OCI-LY7 (cell line): ENCODE measurements at regions not wholly inside any gene's neighbourhood (a gene's known extent, or its start where the extent isn't known, plus 50 kb on each side); places are given as distances from the start of the nearest gene placed in this dataset.

ENCODE experiments used
- BruUV-seq: library from RNA; stranded (reverse); fragments of 400-500 nt; replicated peaks from 2 replicates; lab custom pipeline; 2021; lab: Mats Ljungman, UMichigan
- CTCF ChIA-PET: fragments of 300-600 bp; sonication (Branson Sonifier 250); formaldehyde crosslinking; loops from one replicate; lab custom pipeline; 2022; ENCODE audit warnings: antibody characterized with exemption; ENCODE audit not compliant: unreplicated experiment; lab: Charles Lee
- POLR2A ChIA-PET: fragments of 300-600 bp; sonication (Branson Sonifier 250); formaldehyde crosslinking; loops from one replicate; lab custom pipeline; 2022; ENCODE audit warnings: antibody characterized with exemption; lab: Charles Lee
- DNase-seq: peaks from one replicate; pipeline ENCODE4 v3.0.0-alpha.2; 2015; ENCODE audit warnings: low spot score
- H2AFZ ChIP-seq: fragments of 200-600 bp; sonication (generic), shearing (Covaris generic); 2 replicates; pipeline ENCODE4 v1.6.1; 2014; ENCODE audit warnings: mild to moderate bottlenecking, antibody characterized with exemption, low read length, moderate library complexity
- H3K27ac ChIP-seq: fragments of 200-600 bp; sonication (generic); 2 replicates; pipeline ENCODE4 v1.5.1; 2014; ENCODE audit warnings: mixed run types, low read depth, mild to moderate bottlenecking, moderate library complexity, low read length, inconsistent platforms; ENCODE audit not compliant: poor library complexity, severe bottlenecking
- H3K36me3 ChIP-seq: fragments of 200-600 bp; sonication (generic); 2 replicates; pipeline ENCODE4 v1.6.1; 2014; ENCODE audit warnings: mild to moderate bottlenecking, antibody characterized with exemption, low read length, moderate library complexity, mixed read lengths; ENCODE audit not compliant: insufficient read depth
- H3K4me1 ChIP-seq: fragments of 200-600 bp; sonication (generic); 2 replicates; pipeline ENCODE4 v1.5.1; 2014; ENCODE audit warnings: mild to moderate bottlenecking, low read length; ENCODE audit not compliant: insufficient read depth, poor library complexity, severe bottlenecking
- H3K4me2 ChIP-seq: fragments of 200-600 bp; sonication (generic); 2 replicates; pipeline ENCODE4 v1.6.1; 2014; ENCODE audit warnings: mild to moderate bottlenecking, low read length
- H3K4me3 ChIP-seq: fragments of 200-600 bp; sonication (generic); 2 replicates; pipeline ENCODE4 v1.5.1; 2014; ENCODE audit warnings: mild to moderate bottlenecking, low read depth, low read length; ENCODE audit not compliant: poor library complexity, severe bottlenecking
- H3K79me2 ChIP-seq: fragments of 200-600 bp; sonication (generic); 2 replicates; pipeline ENCODE4 v1.6.1; 2016; ENCODE audit warnings: low read depth, mild to moderate bottlenecking, low read length, moderate library complexity, mixed read lengths; ENCODE audit not compliant: insufficient read depth
- H3K9me2 ChIP-seq: fragments of 200-600 bp; sonication (generic); 2 replicates; pipeline ENCODE4 v1.6.1; 2016; ENCODE audit warnings: mild to moderate bottlenecking, low read length, mixed read lengths; ENCODE audit not compliant: insufficient read depth
- H3K9me3 ChIP-seq: fragments of 200-600 bp; sonication (generic); 2 replicates; pipeline ENCODE4 v1.6.1; 2014; ENCODE audit warnings: mild to moderate bottlenecking, mixed run types, low read length, mixed read lengths
- H4K20me1 ChIP-seq: fragments of 200-600 bp; sonication (generic); 2 replicates; pipeline ENCODE4 v1.6.1; 2014; ENCODE audit warnings: mild to moderate bottlenecking, antibody characterized with exemption, low read length, moderate library complexity, mixed read lengths; ENCODE audit not compliant: insufficient read depth
- EZH2phosphoT487 ChIP-seq: fragments of 200-600 bp; sonication (generic); IDR thresholded peaks from 2 replicates; pipeline ENCODE4 v1.6.1; 2018; ENCODE audit warnings: low read depth, borderline replicate concordance, mild to moderate bottlenecking, mixed run types, antibody characterized with exemption, low read length, moderate library complexity, mixed read lengths
- intact Hi-C: fragments of 100-400 bp; cut with micrococcal nuclease; formaldehyde crosslinking; loops from one replicate; pipeline ENCODE4 v1.10.0; 2022; ENCODE audit not compliant: unreplicated experiment
- TF ChIP-seq, protein P1 (sequence below): fragments of 200-600 bp; sonication (generic); conservative IDR thresholded peaks from 2 replicates; pipeline ENCODE4 v1.5.1; 2014; ENCODE audit warnings: mild to moderate bottlenecking, antibody characterized with exemption, low read length, moderate library complexity, mixed read lengths

DNA sequence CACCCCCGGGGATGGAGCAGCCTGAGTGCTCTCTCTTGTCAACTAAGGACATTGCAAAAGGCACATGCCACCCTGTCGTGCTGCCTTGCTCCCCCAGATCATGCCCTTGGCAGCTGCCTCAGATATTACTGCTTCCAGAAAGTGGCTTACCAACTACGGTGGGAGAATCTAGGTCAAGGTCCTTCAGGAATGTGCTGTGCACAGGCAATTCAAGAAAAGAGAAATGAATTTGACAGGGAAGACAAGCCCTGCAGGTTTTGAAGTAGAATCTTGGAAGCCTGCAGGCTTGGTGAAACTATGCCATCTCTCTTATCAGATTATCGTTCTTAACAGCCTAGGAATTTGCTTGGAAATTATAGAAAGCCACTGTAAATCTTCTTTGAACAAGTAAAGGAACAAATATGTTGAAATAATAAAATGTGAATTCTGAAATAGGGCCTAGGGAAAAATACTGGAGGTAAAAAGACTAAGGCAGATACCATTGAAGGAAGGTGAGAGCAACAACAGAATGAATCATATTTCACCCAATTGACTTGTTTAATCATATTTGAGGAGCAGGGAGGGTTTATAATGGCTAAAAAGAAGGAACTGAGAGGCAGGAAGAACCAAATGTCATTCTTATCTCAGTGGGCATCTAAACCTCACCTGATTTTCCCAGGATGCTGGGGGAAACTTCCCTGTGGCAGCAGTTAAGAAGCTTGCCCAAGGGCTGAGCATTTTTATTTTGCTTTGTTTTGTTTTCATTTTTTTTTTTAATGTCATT is 94.0 kb upstream of the GLS start:
- H3K27ac ChIP-seq = no peak overlapping the region
- TF ChIP-seq, protein P1, sequence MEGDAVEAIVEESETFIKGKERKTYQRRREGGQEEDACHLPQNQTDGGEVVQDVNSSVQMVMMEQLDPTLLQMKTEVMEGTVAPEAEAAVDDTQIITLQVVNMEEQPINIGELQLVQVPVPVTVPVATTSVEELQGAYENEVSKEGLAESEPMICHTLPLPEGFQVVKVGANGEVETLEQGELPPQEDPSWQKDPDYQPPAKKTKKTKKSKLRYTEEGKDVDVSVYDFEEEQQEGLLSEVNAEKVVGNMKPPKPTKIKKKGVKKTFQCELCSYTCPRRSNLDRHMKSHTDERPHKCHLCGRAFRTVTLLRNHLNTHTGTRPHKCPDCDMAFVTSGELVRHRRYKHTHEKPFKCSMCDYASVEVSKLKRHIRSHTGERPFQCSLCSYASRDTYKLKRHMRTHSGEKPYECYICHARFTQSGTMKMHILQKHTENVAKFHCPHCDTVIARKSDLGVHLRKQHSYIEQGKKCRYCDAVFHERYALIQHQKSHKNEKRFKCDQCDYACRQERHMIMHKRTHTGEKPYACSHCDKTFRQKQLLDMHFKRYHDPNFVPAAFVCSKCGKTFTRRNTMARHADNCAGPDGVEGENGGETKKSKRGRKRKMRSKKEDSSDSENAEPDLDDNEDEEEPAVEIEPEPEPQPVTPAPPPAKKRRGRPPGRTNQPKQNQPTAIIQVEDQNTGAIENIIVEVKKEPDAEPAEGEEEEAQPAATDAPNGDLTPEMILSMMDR = no peak
- no peak for TF ChIP-seq EZH2phosphoT487
- H3K36me3 ChIP-seq = no peaks in the 10 kb centered on the region
- intact Hi-C loops = no loop called here
- no peak overlapping the region for H2AFZ ChIP-seq
- no peaks in the 10 kb centered on the region for H4K20me1 ChIP-seq
- no TSS peak for BruUV-seq
- H3K79me2 ChIP-seq = no peaks in the 10 kb centered on the region
- no peaks in the 10 kb centered on the region for H3K9me3 ChIP-seq
- DNase-seq = no peak
- no peak overlapping the region for H3K4me2 ChIP-seq
- H3K9me2 ChIP-seq = no peaks in the 10 kb centered on the region
- no peaks in the 10 kb centered on the region for H3K4me1 ChIP-seq
- ChIA-PET CTCF (no interaction called here), POLR2A (no interaction called here)
- H3K4me3 ChIP-seq = no peak overlapping the region

- no peak for DNase-seq
- no peaks in the 10 kb centered on the region for H3K36me3 ChIP-seq
- no peaks in the 10 kb centered on the region for H3K9me2 ChIP-seq
- ChIA-PET POLR2A (interaction anchor here (0.6 kb wide), 1 partner anchor 169 kb away, joined by 3 read pairs; no protein-coding TSS in a partner anchor), CTCF (no interaction called here)
- BruUV-seq = no TSS peak
- no peak overlapping the region for H3K4me3 ChIP-seq
- no peaks in the 10 kb centered on the region for H3K4me1 ChIP-seq
- no peaks in the 10 kb centered on the region for H3K9me3 ChIP-seq
- intact Hi-C loops = no loop called here
- H3K27ac ChIP-seq = no peak overlapping the region
- H4K20me1 ChIP-seq = no peaks in the 10 kb centered on the region
- no peak overlapping the region for H2AFZ ChIP-seq
- TF ChIP-seq, protein P1 = no peak
- TF ChIP-seq EZH2phosphoT487 = no peak
- H3K79me2 ChIP-seq = no peaks in the 10 kb centered on the region
- H3K4me2 ChIP-seq = no peak overlapping the region
Observed at GRCh38 chr2:190787743-190788235, 92.8 kb upstream of the GLS start.
